ENCODE measurements at regions not wholly inside any gene's neighbourhood (a gene's known extent, or its start where the extent isn't known, plus 50 kb on each side); places are given as distances from the start of the nearest gene placed in this dataset.

DNA sequence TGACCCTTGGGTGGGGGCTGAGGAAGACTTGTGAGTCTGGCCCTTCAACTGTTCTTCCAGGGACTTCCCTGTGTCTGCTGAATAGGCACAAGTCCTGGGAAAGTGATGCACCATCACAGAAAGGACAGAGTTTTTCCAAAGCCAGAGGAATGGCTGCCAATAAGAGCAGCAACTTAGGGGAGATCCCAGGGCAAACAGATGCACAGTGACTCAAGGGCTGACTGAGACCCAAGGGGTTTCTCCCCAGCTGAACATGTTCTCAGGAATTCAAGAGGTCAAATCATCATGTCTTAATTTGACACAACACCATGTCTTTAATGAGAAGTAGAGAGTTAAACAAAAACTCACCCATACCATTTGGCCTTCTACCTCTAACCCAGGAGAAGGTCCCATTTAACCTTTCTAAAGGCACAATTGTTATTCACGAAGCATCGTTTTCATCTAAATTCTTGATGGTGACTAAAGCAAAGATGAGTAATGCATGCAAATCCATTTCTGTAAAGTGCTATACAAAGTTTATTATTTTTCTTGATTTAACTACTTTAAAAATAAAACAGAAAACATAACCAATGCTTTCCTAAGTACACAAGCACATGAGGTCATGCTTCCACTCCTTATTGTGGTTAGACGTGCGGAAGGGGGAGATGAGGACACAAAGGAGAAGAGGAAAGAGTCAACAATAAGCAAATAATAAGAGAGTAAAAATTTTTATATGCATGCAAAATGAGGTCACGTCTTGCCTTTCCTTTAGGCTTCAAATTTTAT, 324.1 kb downstream of the PLK2 start:
- no peak for TF ChIP-seq CTCF (IDR thresholded peaks at IDR 0.05)
- no peak for TF ChIP-seq EZH2 (IDR thresholded peaks at IDR 0.05; ENCODE audit: borderline replicate concordance, insufficient read depth, low read depth, low read length, poor library complexity, severe bottlenecking)
